Fibroblast of skin of right biceps (primary cell): ENCODE measurements at regions not wholly inside any gene's neighbourhood (a gene's known extent, or its start where the extent isn't known, plus 50 kb on each side); places are given as distances from the start of the nearest gene placed in this dataset.
A peak's percentile ranks its signal among the peaks of the same experiment; 100 is the strongest.

ENCODE experiments used
- DNase-seq: peaks from one replicate; pipeline ENCODE4 v3.0.0-alpha.2; 2013

- DNase-seq, result no peak
Observed at GRCh38 chr12:60803147-60803546, 1207.3 kb downstream of the SLC16A7 start.

- DNase-seq, result no peak
Observed at GRCh38 chr12:60805364-60805763, 1209.5 kb downstream of the SLC16A7 start.

- no peak for DNase-seq
Observed at GRCh38 chr12:60819794-60820193, 1224.0 kb downstream of the SLC16A7 start.

GRCh38 chr12:60822580-60822979, 1226.8 kb downstream of the SLC16A7 start:
- DNase-seq, result no peak

DNA sequence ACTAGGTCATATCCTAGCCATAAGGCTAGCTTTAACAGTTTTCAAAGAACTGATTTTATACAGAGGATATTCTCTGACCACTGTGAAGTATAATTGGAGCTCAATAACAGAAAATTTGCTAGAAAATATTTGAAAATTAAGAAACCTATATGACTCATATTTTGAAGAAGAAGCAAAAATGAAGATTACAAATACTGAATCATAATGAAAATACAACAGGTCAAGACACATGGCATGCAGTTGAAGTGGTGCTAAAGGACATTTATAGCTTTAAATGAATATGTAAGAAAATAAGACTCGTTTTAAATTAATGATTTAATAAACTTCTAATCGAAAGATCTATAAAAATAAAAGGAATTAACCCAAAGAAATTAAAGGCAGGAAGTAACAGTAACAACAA, 1234.6 kb downstream of the SLC16A7 start:
- DNase-seq, result peak; percentile 0

DNA sequence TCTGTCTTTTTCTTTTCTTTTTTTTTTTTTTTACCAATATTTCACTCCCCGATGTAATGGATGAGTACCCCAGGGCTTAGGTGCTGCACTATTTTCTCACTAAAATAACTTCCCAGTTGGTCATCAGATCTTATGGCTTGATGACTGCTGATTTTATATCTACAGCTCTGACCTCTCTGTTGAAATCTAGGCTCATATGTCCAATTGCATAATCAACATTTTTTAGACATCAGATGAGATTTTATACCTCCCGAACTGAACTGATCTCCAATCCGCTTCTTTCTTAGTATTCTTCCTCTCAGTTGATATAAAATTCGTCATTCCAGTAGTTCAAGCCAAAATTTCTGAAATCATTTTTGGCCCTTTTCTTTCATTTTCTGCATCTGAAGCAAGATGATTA, 1236.5 kb downstream of the SLC16A7 start:
- no peak for DNase-seq

DNA sequence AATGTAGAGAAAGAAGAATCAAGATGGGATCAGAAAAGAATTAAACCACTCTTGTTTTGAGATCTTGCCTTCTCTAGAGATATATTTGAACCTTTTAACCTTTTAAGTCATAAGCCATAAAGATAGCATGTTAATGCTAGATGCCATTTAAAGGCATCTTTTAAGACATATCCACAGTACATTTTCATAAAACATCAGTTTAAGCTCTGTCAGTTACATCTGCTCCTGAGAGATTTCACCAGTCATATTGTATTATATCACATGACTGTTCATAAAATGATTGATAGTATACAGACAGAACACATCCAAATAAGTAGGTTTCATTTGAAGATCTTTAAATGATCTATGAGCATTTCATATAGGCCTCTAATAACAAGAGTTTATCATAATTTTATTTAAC, 1238.5 kb downstream of the SLC16A7 start:
- DNase-seq, result no peak

GRCh38 chr12:60834806-60835205, 1239.0 kb downstream of the SLC16A7 start:
- no peak for DNase-seq

DNA sequence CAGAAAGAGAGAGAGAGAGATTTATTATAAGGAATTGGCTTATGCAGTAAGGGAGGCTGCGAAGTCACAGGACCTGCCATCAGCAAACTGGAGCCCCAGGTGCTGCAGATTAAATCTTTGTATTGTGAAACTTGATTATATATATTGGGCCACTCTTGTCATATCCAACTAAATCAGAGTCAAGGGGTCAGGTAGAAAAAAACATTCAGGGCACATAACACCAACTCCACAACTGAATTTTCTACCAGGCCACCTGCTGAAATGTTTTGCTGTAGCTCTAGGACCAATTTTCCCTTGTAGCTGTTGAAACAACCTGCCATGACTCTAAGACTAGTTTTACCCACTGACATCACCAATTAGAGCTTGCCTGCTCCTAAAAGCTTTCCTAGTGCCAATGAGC, 1240.8 kb downstream of the SLC16A7 start:
- DNase-seq, result no peak

DNA sequence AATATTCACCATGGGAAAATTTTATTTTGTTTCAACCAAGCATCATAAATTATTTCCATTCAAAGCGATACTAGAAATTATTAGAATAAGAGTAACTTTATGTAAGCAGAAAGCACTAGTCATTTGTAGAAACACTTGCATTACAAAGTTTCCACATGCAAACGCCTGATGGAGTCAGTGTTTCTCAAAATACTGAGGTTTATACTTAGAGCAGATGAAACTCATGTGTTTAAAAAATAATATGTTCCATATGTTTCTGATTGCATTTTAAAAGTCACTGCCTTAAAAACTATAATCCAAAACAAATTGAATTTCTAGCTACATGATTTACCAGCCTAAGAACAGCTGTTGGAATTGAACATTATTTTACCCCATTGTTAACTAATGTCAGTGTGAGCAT, 1246.4 kb downstream of the SLC16A7 start:
- no peak for DNase-seq

- no peak for DNase-seq
Observed at GRCh38 chr12:60844101-60844500, 1248.3 kb downstream of the SLC16A7 start.

DNA sequence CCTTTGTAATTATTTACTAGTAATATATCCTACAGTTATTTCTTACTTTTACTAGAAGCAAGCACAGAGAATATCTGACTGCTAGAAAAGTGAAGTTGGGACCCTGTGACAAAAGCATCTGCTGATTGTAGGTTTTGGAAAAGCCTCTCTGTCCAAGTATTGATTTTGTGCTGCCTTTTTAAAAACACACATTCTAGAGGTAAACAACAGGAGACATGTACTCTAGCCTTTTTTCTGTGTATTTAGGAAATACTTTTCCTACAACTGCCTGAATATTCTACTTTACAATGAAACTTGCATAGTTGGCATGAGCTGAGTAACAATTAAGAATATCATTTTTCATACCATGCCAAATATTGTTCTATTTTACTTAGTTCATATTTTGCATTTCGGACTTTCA, 1249.0 kb downstream of the SLC16A7 start:
- no peak for DNase-seq

GRCh38 chr12:60845696-60846095, 1249.9 kb downstream of the SLC16A7 start:
- DNase-seq, result no peak

DNA sequence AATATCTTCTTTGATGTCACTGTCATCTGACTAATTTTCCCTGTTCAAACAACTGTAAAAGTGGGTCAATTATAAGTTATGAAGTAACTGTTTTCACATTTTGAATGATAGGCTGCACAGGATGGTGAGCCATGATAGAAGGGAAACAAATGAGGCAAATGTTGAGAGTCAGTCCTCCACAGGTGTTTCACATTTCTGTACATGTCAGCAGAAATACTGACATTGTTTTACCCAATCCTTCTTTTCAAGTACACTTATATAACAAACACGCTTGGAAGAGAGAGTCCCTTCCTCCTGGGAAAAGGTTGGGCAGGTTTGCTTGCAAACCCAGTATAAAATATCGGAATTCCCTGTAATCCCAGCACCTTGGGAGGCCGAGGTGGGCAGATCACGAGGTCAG, 1251.5 kb downstream of the SLC16A7 start:
- DNase-seq, result no peak

- no peak for DNase-seq
Observed at GRCh38 chr12:60849723-60850122, 1253.9 kb downstream of the SLC16A7 start.

DNA sequence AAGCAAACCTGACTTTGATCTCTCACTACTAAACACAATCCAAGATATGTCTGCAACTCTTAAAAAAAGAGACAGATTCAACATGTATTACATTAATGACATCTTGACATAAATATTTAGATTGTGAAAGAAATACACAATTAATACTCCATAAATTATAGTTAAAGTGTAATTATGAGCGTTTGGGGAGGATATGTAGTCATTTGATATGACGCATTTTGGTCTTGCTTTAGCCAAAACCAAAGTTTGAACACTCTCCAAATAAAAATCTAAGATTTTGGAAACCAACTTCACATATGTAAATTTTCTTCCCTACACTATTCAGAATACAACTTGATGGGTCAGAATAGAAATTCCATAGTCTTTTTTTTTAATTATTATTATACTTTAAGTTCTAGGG, 1257.6 kb downstream of the SLC16A7 start:
- no peak for DNase-seq

DNA sequence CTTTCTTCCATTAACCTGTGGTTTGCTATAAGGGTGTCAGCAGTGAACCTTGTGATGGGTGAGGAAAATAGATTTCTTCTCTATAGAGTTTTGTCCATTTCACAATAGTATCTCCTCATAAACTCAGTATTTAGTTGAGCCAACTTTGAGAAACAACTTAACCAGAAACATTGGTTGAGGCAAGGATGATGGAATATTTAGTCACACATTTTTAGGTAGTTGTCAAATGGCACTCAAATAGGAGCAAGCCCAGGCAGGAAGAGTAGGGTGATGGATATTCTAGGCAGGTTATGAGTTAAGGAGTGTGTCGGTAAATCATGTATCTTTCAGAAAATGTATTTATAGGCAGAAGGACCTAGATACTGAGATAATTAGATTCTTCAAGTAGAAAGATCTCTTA, 1267.6 kb downstream of the SLC16A7 start:
- DNase-seq, result no peak

DNA sequence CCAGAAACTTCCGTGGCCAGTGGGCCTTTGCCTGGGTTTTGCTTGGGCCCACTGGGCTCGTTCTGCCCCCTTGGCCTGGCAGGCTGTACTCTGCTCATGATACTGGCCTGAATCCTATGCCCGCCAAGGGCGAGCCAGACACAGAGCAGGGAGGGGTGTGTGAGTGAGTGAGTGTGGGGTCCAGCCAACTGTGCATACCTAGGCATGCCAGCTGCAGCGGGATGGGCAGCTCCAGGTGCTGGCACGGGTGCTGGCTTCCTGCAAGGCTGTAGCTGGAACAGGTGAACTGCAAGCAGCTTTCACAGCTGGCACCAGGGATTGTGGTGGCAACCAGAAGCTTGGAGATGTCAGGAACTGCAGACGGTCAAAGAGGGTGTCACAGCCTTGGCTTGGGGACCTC, 1276.4 kb downstream of the SLC16A7 start:
- no peak for DNase-seq

GRCh38 chr12:60872850-60873713, 1277.3 kb downstream of the SLC16A7 start:
- no peak for DNase-seq

DNA sequence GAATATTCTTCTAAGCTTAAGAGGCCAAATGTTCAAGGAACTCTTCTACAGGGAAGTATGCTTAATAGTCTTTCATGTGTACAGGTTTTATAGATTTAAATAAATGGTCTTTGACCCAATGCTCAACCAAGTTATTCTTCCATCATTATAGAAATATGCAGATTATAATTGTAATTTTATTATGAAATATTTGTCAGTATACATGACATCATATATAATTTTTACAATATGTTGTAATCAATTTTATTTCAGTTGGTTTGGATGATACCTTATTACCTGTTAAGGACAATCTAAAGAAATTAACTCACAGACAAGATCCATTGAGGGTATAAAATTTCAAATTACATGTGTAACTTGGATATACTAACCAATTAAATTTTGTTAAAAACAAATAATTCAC, 1278.3 kb downstream of the SLC16A7 start:
- no peak for DNase-seq

DNA sequence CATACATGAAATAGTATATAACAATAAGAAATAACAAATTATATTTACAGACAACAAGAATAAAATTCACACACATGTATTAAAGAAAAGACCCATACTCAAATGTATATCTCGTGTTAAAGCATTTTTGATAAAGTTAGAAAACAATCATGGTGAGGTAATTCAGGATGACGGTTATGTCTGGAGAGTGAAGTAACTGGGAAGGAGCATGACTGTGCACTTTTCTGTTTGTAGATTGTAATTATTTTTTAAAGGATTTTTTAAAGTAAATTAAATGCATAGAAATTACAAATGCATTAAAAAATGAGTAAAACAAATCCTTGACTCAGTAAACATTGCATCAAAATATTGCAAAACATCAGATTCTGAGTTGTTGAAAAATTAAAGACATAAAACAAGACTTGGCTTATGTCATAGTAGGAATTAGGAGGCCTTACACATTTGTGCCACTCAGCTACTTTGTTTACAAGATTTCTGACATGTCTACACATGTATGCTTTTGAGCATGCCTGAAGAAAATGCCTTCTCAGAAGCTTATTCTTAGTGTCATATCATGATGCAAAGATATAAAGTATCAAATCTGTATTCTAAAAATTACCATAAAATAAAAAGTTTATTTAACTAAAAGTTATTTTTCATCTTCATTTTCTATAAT, 1325.1 kb downstream of the SLC16A7 start:
- DNase-seq, result no peak

- DNase-seq, result no peak
Observed at GRCh38 chr12:60921541-60921940, 1325.7 kb downstream of the SLC16A7 start.

DNA sequence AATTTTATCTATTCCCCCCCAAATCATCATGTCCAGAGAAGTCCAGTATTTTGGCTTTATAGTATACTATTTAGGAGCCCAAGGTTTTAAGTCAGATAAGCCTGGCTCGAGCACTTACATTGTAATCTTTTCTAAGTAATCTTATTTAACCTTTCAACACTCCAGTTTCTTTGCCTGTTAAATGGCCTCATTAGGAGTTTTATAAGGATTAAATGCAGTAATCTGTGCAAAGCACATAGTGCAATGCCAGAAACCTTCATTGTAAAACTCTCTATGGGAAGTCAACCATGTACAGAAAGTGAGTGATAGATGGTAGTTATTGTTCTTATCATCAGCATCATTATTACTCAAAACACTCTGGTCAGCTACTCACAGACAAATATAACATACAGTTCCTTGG, 1330.4 kb downstream of the SLC16A7 start:
- DNase-seq, result no peak

DNA sequence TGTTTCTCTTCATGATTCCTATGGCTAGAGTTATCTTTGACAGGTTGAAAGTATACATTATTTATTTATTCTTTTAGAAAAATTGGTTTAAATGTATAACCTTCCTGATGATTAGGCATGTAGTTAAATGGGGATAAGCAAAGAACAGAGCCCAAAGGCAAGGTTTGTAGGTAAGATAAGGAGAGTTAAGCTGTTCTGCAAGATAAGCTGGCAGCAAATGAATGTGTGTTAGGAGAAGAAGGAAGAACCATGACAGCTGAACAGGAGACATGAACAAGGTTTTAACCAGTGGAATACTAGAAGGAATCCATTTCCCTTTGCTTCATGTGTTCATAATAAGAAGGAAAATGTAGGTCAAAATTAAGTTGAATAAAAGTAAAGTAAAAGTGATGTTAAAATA, 1330.1 kb upstream of the USP15 start:
- no peak for DNase-seq
